Thoracic aorta (tissue), 2 donors: ENCODE measurements at regions not wholly inside any gene's neighbourhood (a gene's known extent, or its start where the extent isn't known, plus 50 kb on each side); places are given as distances from the start of the nearest gene placed in this dataset.

Source experiments
- ATAC-seq: fragments of 150-250 bp; one replicate; pipeline ENCODE4 v1.8.0; 2017; ENCODE audit warnings: low read depth; ENCODE audit not compliant: insufficient number of reproducible peaks, low FRiP score
- DNase-seq: peaks from one replicate; pipeline ENCODE4 v3.0.0-alpha.2; 2020; ENCODE audit warnings: low spot score
- H3K27ac ChIP-seq, 2 donors: fragments of 200-600 bp; sonication (generic); 1 replicate in 1 of 2; 2 replicates in 1 of 2; pipeline ENCODE4 v1.5.1; 2016; ENCODE audit warnings: mild to moderate bottlenecking in 2 of 2, moderate library complexity in 2 of 2
- H3K27me3 ChIP-seq: fragments of 200-600 bp; sonication (generic); replicated peaks from 2 replicates; pipeline ENCODE4 v1.6.0; 2016; ENCODE audit warnings: mild to moderate bottlenecking; ENCODE audit not compliant: insufficient read depth
- H3K36me3 ChIP-seq: fragments of 200-600 bp; sonication (generic); one replicate; pipeline ENCODE4 v1.5.1; 2016
- H3K4me1 ChIP-seq, 2 donors: fragments of 200-600 bp; sonication (generic); 1 replicate in 1 of 2; 2 replicates in 1 of 2; pipeline versions ENCODE4 v1.5.1 to v1.6.0; 2016; ENCODE audit warnings: low read depth in 2 of 2, mild to moderate bottlenecking in 1 of 2; ENCODE audit not compliant: control insufficient read depth in 1 of 2
- H3K4me3 ChIP-seq: fragments of 200-600 bp; sonication (generic); 2 replicates; pipeline ENCODE4 v1.5.1; 2016; ENCODE audit warnings: mild to moderate bottlenecking
- H3K9me3 ChIP-seq: fragments of 200-600 bp; sonication (generic); 2 replicates; pipeline ENCODE4 v1.5.1; 2016
- CTCF ChIP-seq: fragments of 200-600 bp; sonication (generic); IDR thresholded peaks from one replicate; pipeline ENCODE4 v1.5.1; 2019; ENCODE audit warnings: antibody characterized with exemption

DNA sequence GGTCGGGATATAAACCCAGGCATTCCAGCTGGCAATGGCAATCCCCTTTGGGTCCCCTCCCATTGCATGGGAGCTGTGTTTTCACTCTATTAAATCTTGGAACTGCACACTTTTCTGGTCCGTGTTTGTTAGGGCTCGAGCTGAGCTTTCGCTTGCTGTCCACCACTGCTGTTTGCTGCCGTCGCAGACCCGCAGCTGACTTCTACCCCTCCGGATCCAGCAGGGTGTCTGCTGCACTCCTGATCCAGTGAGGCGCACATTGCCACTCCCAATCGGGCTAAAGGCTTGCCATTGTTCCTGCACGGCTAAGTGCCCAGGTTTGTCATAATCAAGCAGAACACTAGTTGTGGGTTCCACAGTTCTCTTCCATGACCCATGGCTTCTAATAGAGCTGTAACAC is 1322.1 kb downstream of the ADGRL3 start:
- Histone ChIP-seq H3K27me3 (no peaks in the 10 kb centered on the region), H3K27ac (no peak overlapping the region), H3K4me1 (no peaks in the 10 kb centered on the region), H3K9me3 (no peaks in the 10 kb centered on the region), H3K36me3 (no peaks in the 10 kb centered on the region), H3K4me3 (no peak overlapping the region)
- ATAC-seq: no peak
- no peak for TF ChIP-seq CTCF
- no peak for DNase-seq

GRCh38 chr4:62517716-62518115 is 1317.6 kb downstream of the ADGRL3 start:
- DNase-seq (no peak), ATAC-seq (no peak)
- Histone ChIP-seq H3K27me3 (no peaks in the 10 kb centered on the region), H3K9me3 (no peaks in the 10 kb centered on the region), H3K4me1 (no peaks in the 10 kb centered on the region), H3K36me3 (no peaks in the 10 kb centered on the region), H3K4me3 (no peak overlapping the region), H3K27ac (no peak overlapping the region)
- TF ChIP-seq CTCF: no peak

DNA sequence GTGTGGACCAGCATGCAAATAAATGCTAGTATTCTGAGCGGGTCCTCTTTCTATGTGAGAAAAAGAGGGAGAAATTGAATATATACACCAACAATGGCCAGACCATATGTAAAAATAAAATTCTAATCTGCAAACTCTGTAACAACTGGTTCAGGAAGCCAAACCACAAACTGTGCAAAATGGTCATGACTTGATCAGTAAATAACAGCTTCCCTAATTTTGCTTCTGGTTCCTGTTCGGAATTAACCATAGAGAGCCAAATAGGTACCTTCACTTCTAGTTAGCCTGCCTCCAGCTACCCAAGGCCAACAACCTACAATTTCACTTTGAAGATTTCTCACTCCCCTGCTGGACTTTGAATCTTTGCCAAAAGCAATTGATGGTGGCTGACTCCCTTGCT is 1313.2 kb downstream of the ADGRL3 start:
- Histone ChIP-seq H3K27ac (no peak overlapping the region), H3K4me1 (no peaks in the 10 kb centered on the region), H3K27me3 (no peaks in the 10 kb centered on the region), H3K36me3 (no peaks in the 10 kb centered on the region), H3K9me3 (no peaks in the 10 kb centered on the region), H3K4me3 (no peak overlapping the region)
- DNase-seq (no peak), ATAC-seq (no peak)
- no peak for TF ChIP-seq CTCF

- no peak overlapping the region for H3K27ac ChIP-seq
- ATAC-seq: no peak
- H3K9me3 ChIP-seq: no peaks in the 10 kb centered on the region
Observed at GRCh38 chr4:62512271-62512670, 1312.1 kb downstream of the ADGRL3 start.

GRCh38 chr4:62510228-62510627 is 1310.1 kb downstream of the ADGRL3 start:
- Histone ChIP-seq H3K4me3 (no peak overlapping the region), H3K36me3 (no peaks in the 10 kb centered on the region), H3K9me3 (no peaks in the 10 kb centered on the region), H3K4me1 (no peaks in the 10 kb centered on the region), H3K27me3 (no peaks in the 10 kb centered on the region), H3K27ac (no peak overlapping the region)
- no peak for TF ChIP-seq CTCF
- DNase-seq: no peak
- no peak for ATAC-seq

More at GRCh38 chr4:62512271-62512670, 1312.1 kb downstream of the ADGRL3 start:
- H3K4me1 ChIP-seq: no peaks in the 10 kb centered on the region
- no peaks in the 10 kb centered on the region for H3K27me3 ChIP-seq
- no peak overlapping the region for H3K4me3 ChIP-seq
- no peaks in the 10 kb centered on the region for H3K36me3 ChIP-seq
- no peak for TF ChIP-seq CTCF
- no peak for DNase-seq
